Sigmoid colon (tissue), 6 donors: ENCODE measurements at regions not wholly inside any gene's neighbourhood (a gene's known extent, or its start where the extent isn't known, plus 50 kb on each side); places are given as distances from the start of the nearest gene placed in this dataset.
A peak's percentile ranks its signal among the peaks of the same experiment; 100 is the strongest.

Source experiments
- DNase-seq: peaks from one replicate; pipeline ENCODE4 v3.0.0-alpha.2; 2019
- H3K27ac ChIP-seq, 4 donors: fragments of 200-600 bp; sonication (generic); one replicate each; pipeline ENCODE4 v1.5.1; 2016 to 2019; ENCODE audit warnings: mild to moderate bottlenecking in 1 of 4
- H3K27me3 ChIP-seq, 3 donors: fragments of 200-600 bp; sonication (generic); one replicate each; pipeline ENCODE4 v1.5.1; 2019; ENCODE audit warnings: mild to moderate bottlenecking in 1 of 3
- H3K36me3 ChIP-seq, 4 donors: fragments of 200-600 bp; sonication (generic); one replicate each; pipeline ENCODE4 v1.5.1; 2016 to 2019
- H3K4me1 ChIP-seq, 4 donors: fragments of 200-600 bp; sonication (generic); one replicate each; pipeline ENCODE4 v1.5.1; 2017 to 2019
- H3K4me3 ChIP-seq, 4 donors: fragments of 200-600 bp; sonication (generic); one replicate each; pipeline ENCODE4 v1.5.1; 2017 to 2019; ENCODE audit warnings: mild to moderate bottlenecking in 2 of 4, moderate library complexity in 1 of 4
- H3K9me3 ChIP-seq, 4 donors: fragments of 200-600 bp in 3 of 4; sonication (generic) in 3 of 4; one replicate each; pipeline versions ENCODE4 v1.5.1 to v1.6.1; 2013 to 2019
- EP300 ChIP-seq, 4 donors: sonication (generic); formaldehyde crosslinking; IDR thresholded peaks; one replicate each; pipeline ENCODE4 v1.6.1; 2017; ENCODE audit warnings: antibody characterized with exemption in 4 of 4
- POLR2A ChIP-seq, 2 donors: fragments of 450-650 bp; IDR thresholded peaks; one replicate each; pipeline ENCODE4 v1.6.1; 2016; ENCODE audit warnings: antibody characterized with exemption in 2 of 2, mild to moderate bottlenecking in 2 of 2, moderate library complexity in 2 of 2
- POLR2AphosphoS5 ChIP-seq, 4 donors: sonication (generic); formaldehyde crosslinking; IDR thresholded peaks; one replicate each; pipeline ENCODE4 v1.6.1; 2017; ENCODE audit warnings: antibody characterized with exemption in 4 of 4
- WGBS, 2 donors: extraction: QIAGEN DNeasy Blood & Tissue Kit; methylation state at CpG; one replicate each; pipeline ENCODE4 v1.1.7; 2013; 5-methylcytosine and 5-hydroxymethylcytosine counted together
- intact Hi-C: fragments of 100-400 bp; cut with DNase I; formaldehyde crosslinking; loops from one replicate; pipeline ENCODE4 v1.15.1; 2023
- TF ChIP-seq, protein P1 (sequence below), 4 experiments: fragments of 450-650 bp in 3 of 4; fragments of 200-600 bp in 1 of 4; IDR thresholded peaks; one replicate each; pipeline ENCODE4 v1.5.1; 2016 to 2019; ENCODE audit warnings: antibody characterized with exemption in 4 of 4, mild to moderate bottlenecking in 3 of 4, moderate library complexity in 2 of 4
- donor health status: healthy with polysubstance abuse.
- donor health status: healthy.

DNA sequence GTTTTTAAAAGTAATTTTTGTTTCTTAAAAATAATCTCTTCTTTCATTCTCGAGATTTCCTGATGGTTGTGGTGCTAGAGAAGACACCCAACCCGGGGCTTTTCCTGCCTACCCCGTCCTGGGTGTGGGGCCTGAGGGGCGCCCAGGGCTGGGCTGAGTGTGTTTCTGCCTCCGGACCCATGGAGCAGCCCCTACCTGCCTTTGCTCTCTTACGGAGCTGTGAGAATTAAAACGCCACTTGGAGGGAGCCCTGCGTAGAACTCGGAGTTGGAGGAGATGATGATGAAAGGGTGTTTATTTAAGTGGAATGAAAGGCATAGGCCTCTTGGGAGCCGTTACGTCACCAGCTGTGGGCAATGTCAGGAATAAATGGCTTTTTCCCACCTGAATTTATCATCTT is 261.8 kb upstream of the SHH start:
- Histone ChIP-seq H3K27me3 (no peaks in the 10 kb centered on the region), H3K4me1 (no peaks in the 10 kb centered on the region), H3K4me3 (no peak overlapping the region), H3K9me3 (no peaks in the 10 kb centered on the region), H3K27ac (no peak overlapping the region), H3K36me3 (no peaks in the 10 kb centered on the region)
- TF ChIP-seq POLR2A (IDR thresholded peaks at IDR 0.05) (no peak), POLR2AphosphoS5 (IDR thresholded peaks at IDR 0.05) (no peak), EP300 (IDR thresholded peaks at IDR 0.05) (no peak)
- TF ChIP-seq, protein P1, sequence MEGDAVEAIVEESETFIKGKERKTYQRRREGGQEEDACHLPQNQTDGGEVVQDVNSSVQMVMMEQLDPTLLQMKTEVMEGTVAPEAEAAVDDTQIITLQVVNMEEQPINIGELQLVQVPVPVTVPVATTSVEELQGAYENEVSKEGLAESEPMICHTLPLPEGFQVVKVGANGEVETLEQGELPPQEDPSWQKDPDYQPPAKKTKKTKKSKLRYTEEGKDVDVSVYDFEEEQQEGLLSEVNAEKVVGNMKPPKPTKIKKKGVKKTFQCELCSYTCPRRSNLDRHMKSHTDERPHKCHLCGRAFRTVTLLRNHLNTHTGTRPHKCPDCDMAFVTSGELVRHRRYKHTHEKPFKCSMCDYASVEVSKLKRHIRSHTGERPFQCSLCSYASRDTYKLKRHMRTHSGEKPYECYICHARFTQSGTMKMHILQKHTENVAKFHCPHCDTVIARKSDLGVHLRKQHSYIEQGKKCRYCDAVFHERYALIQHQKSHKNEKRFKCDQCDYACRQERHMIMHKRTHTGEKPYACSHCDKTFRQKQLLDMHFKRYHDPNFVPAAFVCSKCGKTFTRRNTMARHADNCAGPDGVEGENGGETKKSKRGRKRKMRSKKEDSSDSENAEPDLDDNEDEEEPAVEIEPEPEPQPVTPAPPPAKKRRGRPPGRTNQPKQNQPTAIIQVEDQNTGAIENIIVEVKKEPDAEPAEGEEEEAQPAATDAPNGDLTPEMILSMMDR (IDR thresholded peaks at IDR 0.05), result no peak
- 78 to 83% methylated on average over 11 of the region's 11 CpGs for WGBS, 2 donors
- DNase-seq, result no peak
- intact Hi-C loops, result no loop called here

DNA sequence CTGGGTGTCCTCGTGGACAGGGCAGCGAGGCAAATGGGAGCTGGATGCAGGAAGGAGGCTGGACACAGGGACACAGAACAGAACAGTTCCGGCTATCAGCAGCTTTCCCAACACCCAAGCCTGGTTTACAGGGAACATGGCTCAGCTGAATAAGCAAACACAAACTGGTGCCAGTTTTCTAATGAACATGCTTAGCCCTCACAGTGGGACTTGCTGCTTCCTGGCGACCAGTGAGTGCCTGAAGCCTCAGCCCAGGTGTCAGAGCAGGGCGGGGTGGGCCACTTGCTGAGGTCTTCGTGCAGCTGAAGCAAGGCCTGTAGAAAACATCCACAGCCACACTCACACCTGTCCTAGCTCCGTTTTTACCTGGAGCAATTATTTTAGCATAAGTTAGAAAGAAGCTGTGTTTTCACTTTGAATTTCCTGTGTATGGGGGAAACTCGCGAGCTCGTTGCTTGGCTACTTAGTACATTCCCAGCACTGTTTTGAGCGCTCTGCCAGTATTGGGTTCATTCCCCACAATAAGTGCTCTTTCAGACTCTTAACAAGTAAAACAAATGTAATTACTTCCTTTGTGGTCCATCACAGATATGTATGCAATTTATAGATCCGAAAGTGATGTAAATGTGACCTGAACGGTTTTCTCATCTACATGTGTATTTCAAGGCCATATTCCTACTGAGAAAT is 261.2 kb upstream of the SHH start:
- intact Hi-C loops, result no loop called here
- no peaks in the 10 kb centered on the region for H3K36me3 ChIP-seq
- TF ChIP-seq, protein P1 (IDR thresholded peaks at IDR 0.05), result no peak
- TF ChIP-seq POLR2A (IDR thresholded peaks at IDR 0.05), result no peak
- no peak for TF ChIP-seq EP300 (IDR thresholded peaks at IDR 0.05)
- no peak for TF ChIP-seq POLR2AphosphoS5 (IDR thresholded peaks at IDR 0.05)
- H3K4me1 ChIP-seq, result no peaks in the 10 kb centered on the region
- no peaks in the 10 kb centered on the region for H3K9me3 ChIP-seq
- WGBS, 2 donors, result 82% methylated on average over 13 of the region's 13 CpGs
- H3K27me3 ChIP-seq, result no peaks in the 10 kb centered on the region
- H3K4me3 ChIP-seq, result no peak overlapping the region
- DNase-seq, result no peak
- H3K27ac ChIP-seq, result no peak overlapping the region

DNA sequence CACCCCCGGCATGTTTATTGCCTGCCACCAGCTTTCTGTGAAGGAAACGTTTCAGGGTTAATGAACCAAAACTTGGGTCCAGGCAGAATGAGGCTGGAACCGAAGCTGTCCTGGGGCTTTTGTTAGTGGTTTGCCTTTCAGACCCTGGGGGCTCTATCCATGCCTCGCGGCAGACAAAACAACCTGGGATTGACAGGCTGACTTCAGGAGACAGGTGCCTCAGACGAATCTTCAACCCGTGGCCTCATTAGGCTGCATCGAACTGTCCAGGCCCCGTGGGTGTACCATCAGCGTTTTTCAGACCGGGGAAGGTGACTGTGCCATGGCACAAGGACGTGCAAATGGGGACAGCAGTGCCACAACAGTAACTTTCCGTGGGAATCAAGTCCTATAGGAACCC is 259.3 kb upstream of the SHH start:
- no peaks in the 10 kb centered on the region for H3K9me3 ChIP-seq
- DNase-seq, result no peak
- WGBS, 2 donors, result 86% methylated on average over 13 of the region's 13 CpGs
- H3K4me1 ChIP-seq, result no peaks in the 10 kb centered on the region
- intact Hi-C loops, result no loop called here
- no peak overlapping the region for H3K27ac ChIP-seq
- H3K27me3 ChIP-seq, result no peaks in the 10 kb centered on the region
- H3K4me3 ChIP-seq, result no peak overlapping the region
- TF ChIP-seq EP300 (IDR thresholded peaks at IDR 0.05) (no peak), POLR2A (IDR thresholded peaks at IDR 0.05) (no peak), POLR2AphosphoS5 (IDR thresholded peaks at IDR 0.05) (no peak)
- TF ChIP-seq, protein P1 (IDR thresholded peaks at IDR 0.05), result no peak
- no peaks in the 10 kb centered on the region for H3K36me3 ChIP-seq

DNA sequence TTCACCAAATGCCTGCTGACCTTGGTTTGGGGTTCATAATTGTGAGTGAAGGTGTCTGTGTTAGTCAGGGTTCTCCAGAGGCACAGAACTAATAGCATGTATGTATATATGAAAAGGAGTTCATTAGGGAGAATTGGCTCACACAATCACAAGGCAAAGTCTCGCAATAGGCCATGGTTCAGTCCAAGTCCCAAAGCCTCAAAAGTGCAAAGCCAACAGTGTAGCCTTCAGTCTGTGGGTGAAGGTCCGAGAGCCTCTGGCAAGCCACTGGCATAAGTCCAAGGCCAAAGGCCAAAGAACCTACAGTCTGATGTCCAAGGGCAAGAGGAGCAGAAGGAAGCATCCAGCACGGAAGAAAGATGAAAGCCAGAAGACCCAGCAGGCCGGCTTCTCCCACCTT is 257.6 kb upstream of the SHH start:
- no peak for DNase-seq
- Histone ChIP-seq H3K27me3 (no peaks in the 10 kb centered on the region), H3K4me1 (peaks cover 0 to 5% (median 3%) of the 10 kb centered on the region in 4 donors), H3K27ac (no peak overlapping the region), H3K9me3 (no peaks in the 10 kb centered on the region), H3K36me3 (no peaks in the 10 kb centered on the region), H3K4me3 (no peak overlapping the region)
- intact Hi-C loops, result no loop called here
- TF ChIP-seq, protein P1 (IDR thresholded peaks at IDR 0.05), result no peak
- TF ChIP-seq EP300 (IDR thresholded peaks at IDR 0.05) (no peak), POLR2AphosphoS5 (IDR thresholded peaks at IDR 0.05) (no peak), POLR2A (IDR thresholded peaks at IDR 0.05) (no peak)
- 91 to 93% methylated on average over 4 of the region's 4 CpGs for WGBS, 2 donors

DNA sequence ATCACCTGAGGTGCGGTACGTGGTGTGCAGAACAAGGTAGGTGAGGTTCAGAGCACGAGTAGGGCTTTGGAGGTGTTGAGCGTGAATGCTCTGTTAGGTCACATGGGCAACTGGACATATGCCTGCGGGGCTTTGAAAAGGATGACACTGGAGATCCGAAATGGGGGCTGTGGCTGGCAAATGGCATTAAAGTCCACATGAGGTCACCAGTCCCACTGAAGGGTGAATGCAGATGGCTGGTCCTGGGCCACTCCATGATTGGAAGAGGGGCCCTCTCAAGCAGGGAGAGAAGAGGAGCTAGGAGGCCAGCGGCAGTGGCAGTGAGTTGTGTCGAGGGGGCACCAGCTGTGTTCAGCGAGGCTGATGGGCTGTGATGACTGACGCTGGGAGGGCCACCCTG is 254.9 kb upstream of the SHH start:
- no peaks in the 10 kb centered on the region for H3K27me3 ChIP-seq
- intact Hi-C loops, result no loop called here

More for the DNA sequence above, 254.9 kb upstream of the SHH start:
- 95 to 96% methylated on average over 10 of the region's 10 CpGs for WGBS, 2 donors
- Histone ChIP-seq H3K4me1 (peaks cover 0 to 11% (median 6%) of the 10 kb centered on the region in 4 donors), H3K36me3 (no peaks in the 10 kb centered on the region), H3K4me3 (no peak overlapping the region), H3K27ac (no peak overlapping the region), H3K9me3 (no peaks in the 10 kb centered on the region)
- peak; percentile 41 for DNase-seq
- TF ChIP-seq, protein P1 (IDR thresholded peaks at IDR 0.05), result no peak
- no peak for TF ChIP-seq POLR2AphosphoS5 (IDR thresholded peaks at IDR 0.05)
